ENCODE measurements at regions not wholly inside any gene's neighbourhood (a gene's known extent, or its start where the extent isn't known, plus 50 kb on each side); places are given as distances from the start of the nearest gene placed in this dataset.

- TF ChIP-seq CTCF (conservative IDR thresholded peaks at IDR 0.05; ENCODE audit: low read depth, low read length) (no peak), EZH2 (IDR thresholded peaks at IDR 0.05; ENCODE audit: low read length, unreplicated experiment) (no peak)
Measured at GRCh38 chr5:50501491-50502228, 60.6 kb upstream of the EMB start.

Data from PC-3 (cell line).